K562 (cell line): ENCODE measurements at regions not wholly inside any gene's neighbourhood (a gene's known extent, or its start where the extent isn't known, plus 50 kb on each side); places are given as distances from the start of the nearest gene placed in this dataset.
"Not testable (repeated sequence)": the region's sequence is repeated elsewhere in the genome, so short reads cannot be mapped to it uniquely, and the experiment has no call there.

Experiments
- ATAC-seq: fragments of 200-7000 bp; cut with Tn5 transposase; 3 replicates; pipeline ENCODE4 v1.9.1; 2020; ENCODE audit warnings: moderate library complexity
- BruUV-seq: library from RNA; stranded (reverse); fragments of 400-500 nt; replicated peaks from 2 replicates; lab custom pipeline; 2021; lab: Mats Ljungman, UMichigan
- CTCF ChIA-PET: fragments of 300-600 bp; formaldehyde crosslinking; extraction: SDS; loops from one replicate; lab custom pipeline; 2021; ENCODE audit warnings: low intra/inter-chr PET ratio; lab: Yijun Ruan, JAX
- POLR2A ChIA-PET: fragments of 300-600, 350-650 bp; sonication (Branson Sonifier 250); formaldehyde crosslinking; extraction: SDS; loops from one replicate; lab custom pipeline; 2021; ENCODE audit warnings: antibody characterized with exemption, inconsistent platforms; lab: Yijun Ruan, JAX
- DNase-seq, 4 experiments: peaks; one replicate each; pipeline versions ENCODE4 v3.0.0 to v3.0.0-alpha.2; 2011 to 2018; ENCODE audit warnings: low spot score in 3 of 4, mixed read lengths in 3 of 4; ENCODE audit errors: extremely low read depth in 1 of 4
- FAIRE-seq: peaks from 2 replicates; lab custom pipeline; 2011; peaks lifted over from hg19 to GRCh38; lab: Jason Lieb, UNC
- H2AFZ ChIP-seq: 2 replicates; pipeline ENCODE4 v1.6.0; 2011; ENCODE audit warnings: low read depth, low read length, control low read depth, inconsistent platforms
- H3K27ac ChIP-seq: fragments of 200-600 bp; 3 replicates; pipeline ENCODE4 v1.8.0; 2011; ENCODE audit warnings: low read depth, mild to moderate bottlenecking, control low read depth, inconsistent platforms, low read length, moderate library complexity, mixed read lengths; ENCODE audit errors: extremely low read depth
- H3K27me3 ChIP-seq, 2 experiments: fragments of 300-600 bp in 1 of 2; 2 replicates in 1 of 2; 3 replicates in 1 of 2; pipeline versions ENCODE4 v1.6.0 to v1.8.0; 2011; ENCODE audit warnings: inconsistent platforms in 2 of 2, low read length in 2 of 2, mild to moderate bottlenecking in 1 of 2, mixed read lengths in 1 of 2, moderate library complexity in 1 of 2; ENCODE audit not compliant: control insufficient read depth in 2 of 2, insufficient read depth in 2 of 2
- H3K36me3 ChIP-seq: fragments of 300-600 bp; 3 replicates; pipeline ENCODE4 v1.8.0; 2011; ENCODE audit warnings: mild to moderate bottlenecking, low read length, inconsistent platforms; ENCODE audit not compliant: control insufficient read depth, insufficient read depth
- H3K4me1 ChIP-seq, 2 experiments: fragments of 200-600 bp in 1 of 2; replicated peaks in 1 of 2; 2 replicates in 1 of 2; 3 replicates in 1 of 2; pipeline versions ENCODE4 v1.5.1 to v1.8.0; 2011; ENCODE audit warnings: inconsistent platforms in 2 of 2, low read length in 2 of 2, mild to moderate bottlenecking in 1 of 2, mixed read lengths in 1 of 2, moderate library complexity in 1 of 2; ENCODE audit not compliant: control insufficient read depth in 2 of 2, insufficient read depth in 2 of 2
- H3K4me2 ChIP-seq: 2 replicates; pipeline ENCODE4 v1.6.1; 2011; ENCODE audit warnings: low read length, control low read depth, inconsistent platforms, mixed read lengths; ENCODE audit not compliant: insufficient read depth
- H3K4me3 ChIP-seq: fragments of 200-600 bp; sonication (generic), shearing (Covaris generic); 2 replicates; pipeline ENCODE4 v1.5.1; 2016; ENCODE audit warnings: control low read depth, inconsistent platforms
- H3K79me2 ChIP-seq: fragments of 200-600 bp; 3 replicates; pipeline ENCODE4 v1.8.0; 2011; ENCODE audit warnings: low read length, inconsistent platforms; ENCODE audit not compliant: control insufficient read depth, insufficient read depth
- H3K9ac ChIP-seq, 2 experiments: 2 replicates each; pipeline versions ENCODE4 v1.6.0 to v1.6.1; 2011; ENCODE audit warnings: low read depth in 2 of 2, low read length in 2 of 2, control low read depth in 1 of 2, inconsistent platforms in 1 of 2, mild to moderate bottlenecking in 1 of 2, mixed read lengths in 1 of 2; ENCODE audit not compliant: insufficient read depth in 1 of 2
- H3K9me1 ChIP-seq: one replicate; pipeline ENCODE4 v1.6.0; 2011; ENCODE audit warnings: inconsistent platforms, mild to moderate bottlenecking, low read length, moderate library complexity; ENCODE audit not compliant: control insufficient read depth, insufficient read depth
- H3K9me3 ChIP-seq: replicated peaks from 2 replicates; pipeline ENCODE4 v1.5.1; 2011; ENCODE audit warnings: low read depth, low read length, inconsistent platforms; ENCODE audit not compliant: control insufficient read depth, insufficient read depth
- H4K20me1 ChIP-seq: replicated peaks from 2 replicates; pipeline ENCODE4 v1.6.1; 2011; ENCODE audit warnings: low read length, inconsistent platforms, mixed read lengths; ENCODE audit not compliant: control insufficient read depth, insufficient read depth
- CBFA2T2 ChIP-seq: fragments of 450-650 bp; conservative IDR thresholded peaks from 2 replicates; pipeline ENCODE4 v1.6.1; 2017; ENCODE audit warnings: mild to moderate bottlenecking
- CCNT2 ChIP-seq: IDR thresholded peaks from 2 replicates; pipeline ENCODE4 v1.6.1; 2011; ENCODE audit warnings: borderline replicate concordance, low read depth, mild to moderate bottlenecking, moderate library complexity, mixed read lengths, low read length; ENCODE audit not compliant: insufficient read length; ENCODE audit errors: extremely low read depth
- CTBP1 ChIP-seq: fragments of 450-650 bp; IDR thresholded peaks from 2 replicates; pipeline ENCODE4 v1.6.1; 2016; ENCODE audit warnings: borderline replicate concordance
- ETV1 ChIP-seq: fragments of 450-650 bp; conservative IDR thresholded peaks from 2 replicates; pipeline ENCODE4 v1.6.1; 2016; ENCODE audit warnings: missing genetic modification characterization, control low read depth, low read depth, missing compliant biosample characterization
- HDAC3 ChIP-seq: fragments of 450-650 bp; IDR thresholded peaks from 2 replicates; pipeline ENCODE4 v1.6.1; 2018; ENCODE audit warnings: borderline replicate concordance, mild to moderate bottlenecking, moderate library complexity; ENCODE audit not compliant: partially characterized antibody
- MAFG ChIP-seq: fragments of 450-650 bp; conservative IDR thresholded peaks from 2 replicates; pipeline ENCODE4 v1.6.1; 2016; ENCODE audit warnings: missing genetic modification characterization, missing compliant biosample characterization
- NR2C1 ChIP-seq, 2 experiments: fragments of 450-650 bp; IDR thresholded peaks; 2 replicates each; pipeline ENCODE4 v1.6.1; 2017; ENCODE audit warnings: mild to moderate bottlenecking in 2 of 2, antibody characterized with exemption in 1 of 2, inconsistent platforms in 1 of 2, missing compliant biosample characterization in 1 of 2, missing genetic modification characterization in 1 of 2
- RCOR1 ChIP-seq, 2 experiments: IDR thresholded peaks; 2 replicates each; pipeline ENCODE4 v1.6.1; 2012; ENCODE audit warnings: low read depth in 2 of 2, low read length in 2 of 2, borderline replicate concordance in 1 of 2, improper control_type of control experiment in 1 of 2
- SOX6 ChIP-seq: fragments of 450-650 bp; IDR thresholded peaks from 2 replicates; pipeline ENCODE4 v1.6.1; 2014; ENCODE audit warnings: mild to moderate bottlenecking
- TCF3 ChIP-seq: sonication (generic); formaldehyde crosslinking; IDR thresholded peaks from 2 replicates; pipeline ENCODE4 v1.4.0; 2020; ENCODE audit warnings: mild to moderate bottlenecking, missing genetic modification reagents
- TEAD4 ChIP-seq, 2 experiments: sonication (generic) in 1 of 2; formaldehyde crosslinking in 1 of 2; IDR thresholded peaks; 2 replicates each; pipeline versions ENCODE4 v1.6.1 to v1.8.0; 2012 to 2022; ENCODE audit warnings: borderline replicate concordance in 1 of 2, inconsistent platforms in 1 of 2, low read length in 1 of 2, mild to moderate bottlenecking in 1 of 2, missing genetic modification reagents in 1 of 2
- WGBS: fragments of 100-300 bp; shearing (Covaris generic); methylation state at CpG from one replicate; pipeline ENCODE4 v1.1.6; 2016; ENCODE audit warnings: low coverage, mixed read lengths; ENCODE audit not compliant: insufficient coverage; ENCODE audit errors: missing lambda C conversion rate; 5-methylcytosine and 5-hydroxymethylcytosine counted together
- in situ Hi-C: fragments of 300-500 bp; cut with MboI; formaldehyde crosslinking; loops from 4 replicates; pipeline ENCODE4 v1.15.0; 2018; ENCODE audit warnings: inconsistent platforms, mixed read lengths
- intact Hi-C: fragments of 100-400 bp; cut with micrococcal nuclease; formaldehyde crosslinking; loops from 2 replicates; pipeline ENCODE4 v1.14.2; 2022
- TF ChIP-seq, protein P1 (sequence below): fragments of 450-650 bp; IDR thresholded peaks from 2 replicates; pipeline ENCODE4 v1.6.1; 2016; ENCODE audit warnings: mild to moderate bottlenecking
- TF ChIP-seq, protein P2 (sequence below): fragments of 450-650 bp; IDR thresholded peaks from 2 replicates; pipeline ENCODE4 v1.6.1; 2014; ENCODE audit warnings: low read depth, mild to moderate bottlenecking, moderate library complexity, borderline replicate concordance
- TF ChIP-seq, protein P3 (sequence below): fragments of 200-800 bp; sonication (Bioruptor generic); IDR thresholded peaks from 2 replicates; pipeline ENCODE4 v1.6.1; 2017; ENCODE audit warnings: missing genetic modification characterization, missing compliant biosample characterization

DNA sequence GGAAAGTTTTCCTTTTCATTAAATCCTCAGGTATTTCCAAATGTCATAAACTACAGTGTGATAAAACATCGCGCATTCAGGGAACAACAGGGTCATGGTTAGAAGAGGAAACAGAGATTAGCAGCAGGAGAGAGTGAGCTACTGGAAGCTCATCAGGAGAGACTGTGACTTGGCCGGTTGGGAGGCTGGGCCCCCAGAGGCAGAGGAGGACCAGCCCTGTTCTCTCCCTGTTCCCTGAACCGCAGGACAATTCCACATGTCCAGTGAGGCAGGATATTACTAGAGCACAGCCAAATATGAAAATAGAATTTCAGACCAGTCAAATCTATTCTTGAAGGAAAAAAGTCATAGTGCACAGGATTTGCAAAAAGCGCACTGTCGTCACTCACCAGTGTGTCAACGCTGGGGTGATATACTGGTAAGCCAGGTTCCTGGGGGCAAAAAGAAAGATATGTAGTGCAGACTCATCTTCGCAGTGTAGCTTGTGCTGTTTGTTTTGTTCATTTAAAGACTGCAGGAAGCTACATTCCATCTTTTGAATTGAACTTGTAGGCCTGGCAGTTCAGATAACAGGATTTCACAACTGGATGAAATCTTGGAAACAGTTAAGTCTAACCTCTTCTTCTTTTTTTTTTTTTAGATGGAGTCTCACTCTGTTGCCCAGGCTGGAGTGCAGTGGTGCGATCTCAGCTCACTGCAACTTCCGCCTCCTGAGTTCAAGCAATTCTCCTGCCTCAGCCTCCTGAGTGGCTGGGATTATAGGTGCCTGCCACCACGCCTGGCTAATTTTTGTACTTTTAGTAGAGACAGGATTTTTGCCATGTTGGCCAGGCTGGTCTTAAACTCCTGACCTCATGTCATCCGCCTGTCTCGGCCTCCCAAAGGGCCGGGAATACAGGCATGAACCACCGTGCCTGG, 162.6 kb upstream of the PABPC3 start:
- peak overlapping the region in 1 of 2 experiments; percentile 43; a peak in 2 of 4 replicates for H3K9ac ChIP-seq
- H3K4me1 ChIP-seq; H3K4me3 ChIP-seq; H3K9me1 ChIP-seq; H3K36me3 ChIP-seq; H3K9me3 ChIP-seq; H4K20me1 ChIP-seq; intact Hi-C loops; H3K27me3 ChIP-seq; in situ Hi-C loops; CTCF ChIA-PET; H3K79me2 ChIP-seq; TF ChIP-seq TEAD4 (CRISPR knock-in tag; IDR thresholded peaks at IDR 0.05; ENCODE audit: borderline replicate concordance); NR2C1 (IDR thresholded peaks at IDR 0.05): not testable (repeated sequence)
- DNase-seq (peak in 3 of 4 experiments; percentile 9 to 70 (median 20)), ATAC-seq (peak; percentile 88), FAIRE-seq (peak; percentile 58)
- TSS peak; percentile 72 for BruUV-seq
- H3K27ac ChIP-seq, result peak overlapping the region; percentile 77
- POLR2A ChIA-PET, result interaction anchor here (0.7 to 2.4 kb wide), 4 partner anchors 9 to 47 kb away, joined by 3 to 9 read pairs (median 8); a partner anchor contains a TSS
- 2% methylated on average over 11 of the region's 15 CpGs for WGBS
- peak overlapping the region; percentile 68 for H3K4me2 ChIP-seq
- peak overlapping the region; percentile 88 for H2AFZ ChIP-seq
- TF ChIP-seq, protein P1, sequence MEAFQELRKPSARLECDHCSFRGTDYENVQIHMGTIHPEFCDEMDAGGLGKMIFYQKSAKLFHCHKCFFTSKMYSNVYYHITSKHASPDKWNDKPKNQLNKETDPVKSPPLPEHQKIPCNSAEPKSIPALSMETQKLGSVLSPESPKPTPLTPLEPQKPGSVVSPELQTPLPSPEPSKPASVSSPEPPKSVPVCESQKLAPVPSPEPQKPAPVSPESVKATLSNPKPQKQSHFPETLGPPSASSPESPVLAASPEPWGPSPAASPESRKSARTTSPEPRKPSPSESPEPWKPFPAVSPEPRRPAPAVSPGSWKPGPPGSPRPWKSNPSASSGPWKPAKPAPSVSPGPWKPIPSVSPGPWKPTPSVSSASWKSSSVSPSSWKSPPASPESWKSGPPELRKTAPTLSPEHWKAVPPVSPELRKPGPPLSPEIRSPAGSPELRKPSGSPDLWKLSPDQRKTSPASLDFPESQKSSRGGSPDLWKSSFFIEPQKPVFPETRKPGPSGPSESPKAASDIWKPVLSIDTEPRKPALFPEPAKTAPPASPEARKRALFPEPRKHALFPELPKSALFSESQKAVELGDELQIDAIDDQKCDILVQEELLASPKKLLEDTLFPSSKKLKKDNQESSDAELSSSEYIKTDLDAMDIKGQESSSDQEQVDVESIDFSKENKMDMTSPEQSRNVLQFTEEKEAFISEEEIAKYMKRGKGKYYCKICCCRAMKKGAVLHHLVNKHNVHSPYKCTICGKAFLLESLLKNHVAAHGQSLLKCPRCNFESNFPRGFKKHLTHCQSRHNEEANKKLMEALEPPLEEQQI, result peak; percentile 47; the same call in 1 of the 2 replicates
- TF ChIP-seq, protein P2, sequence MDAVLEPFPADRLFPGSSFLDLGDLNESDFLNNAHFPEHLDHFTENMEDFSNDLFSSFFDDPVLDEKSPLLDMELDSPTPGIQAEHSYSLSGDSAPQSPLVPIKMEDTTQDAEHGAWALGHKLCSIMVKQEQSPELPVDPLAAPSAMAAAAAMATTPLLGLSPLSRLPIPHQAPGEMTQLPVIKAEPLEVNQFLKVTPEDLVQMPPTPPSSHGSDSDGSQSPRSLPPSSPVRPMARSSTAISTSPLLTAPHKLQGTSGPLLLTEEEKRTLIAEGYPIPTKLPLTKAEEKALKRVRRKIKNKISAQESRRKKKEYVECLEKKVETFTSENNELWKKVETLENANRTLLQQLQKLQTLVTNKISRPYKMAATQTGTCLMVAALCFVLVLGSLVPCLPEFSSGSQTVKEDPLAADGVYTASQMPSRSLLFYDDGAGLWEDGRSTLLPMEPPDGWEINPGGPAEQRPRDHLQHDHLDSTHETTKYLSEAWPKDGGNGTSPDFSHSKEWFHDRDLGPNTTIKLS, result 0 out of 2 replicates have a peak, but pooled peaks have one; percentile 33
- TF ChIP-seq TCF3 (CRISPR knock-in tag), result peak; percentile 88
- peak; percentile 89 for TF ChIP-seq TEAD4 (IDR thresholded peaks at IDR 0.05; ENCODE audit: low read length)
- peak; percentile 69 for TF ChIP-seq MAFG
- TF ChIP-seq CCNT2, result peak; percentile 40
- TF ChIP-seq, protein P3, sequence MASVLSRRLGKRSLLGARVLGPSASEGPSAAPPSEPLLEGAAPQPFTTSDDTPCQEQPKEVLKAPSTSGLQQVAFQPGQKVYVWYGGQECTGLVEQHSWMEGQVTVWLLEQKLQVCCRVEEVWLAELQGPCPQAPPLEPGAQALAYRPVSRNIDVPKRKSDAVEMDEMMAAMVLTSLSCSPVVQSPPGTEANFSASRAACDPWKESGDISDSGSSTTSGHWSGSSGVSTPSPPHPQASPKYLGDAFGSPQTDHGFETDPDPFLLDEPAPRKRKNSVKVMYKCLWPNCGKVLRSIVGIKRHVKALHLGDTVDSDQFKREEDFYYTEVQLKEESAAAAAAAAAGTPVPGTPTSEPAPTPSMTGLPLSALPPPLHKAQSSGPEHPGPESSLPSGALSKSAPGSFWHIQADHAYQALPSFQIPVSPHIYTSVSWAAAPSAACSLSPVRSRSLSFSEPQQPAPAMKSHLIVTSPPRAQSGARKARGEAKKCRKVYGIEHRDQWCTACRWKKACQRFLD (CRISPR knock-in tag), result peak; percentile 74; the same call in 1 of the 2 replicates
- peak; percentile 73 for TF ChIP-seq HDAC3
- peak; percentile 80 for TF ChIP-seq ETV1 (tag)
- 0 out of 2 replicates have a peak, but pooled peaks have one; percentile 8 for TF ChIP-seq NR2C1 (tag; IDR thresholded peaks at IDR 0.05)
- TF ChIP-seq CTBP1, result peak; percentile 61
- peak; percentile 82 for TF ChIP-seq SOX6
- peak in 1 of 2 experiments; percentile 68; a peak in 2 of 4 replicates for TF ChIP-seq RCOR1 (IDR thresholded peaks at IDR 0.05; ENCODE audit: borderline replicate concordance in 1 of 2, low read depth in 2 of 2, low read length in 2 of 2)
- TF ChIP-seq CBFA2T2, result peak; percentile 81
